Vagina (tissue), 2 donors: ENCODE measurements at regions not wholly inside any gene's neighbourhood (a gene's known extent, or its start where the extent isn't known, plus 50 kb on each side); places are given as distances from the start of the nearest gene placed in this dataset.

Experiments
- DNase-seq, 2 donors: peaks; one replicate each; pipeline ENCODE4 v3.0.0-alpha.2; 2017; ENCODE audit errors: extremely low spot score in 2 of 2
- H3K27ac ChIP-seq: fragments of 200-600 bp; sonication (generic); one replicate; pipeline ENCODE4 v1.5.1; 2019
- H3K27me3 ChIP-seq: fragments of 200-600 bp; sonication (generic); one replicate; pipeline ENCODE4 v1.5.1; 2019
- H3K36me3 ChIP-seq, 2 donors: fragments of 200-600 bp; sonication (generic); one replicate each; pipeline ENCODE4 v1.5.1; 2017 to 2019
- H3K4me1 ChIP-seq: fragments of 200-600 bp; sonication (generic); one replicate; pipeline ENCODE4 v1.5.1; 2019
- H3K4me3 ChIP-seq, 2 donors: fragments of 200-600 bp; sonication (generic); 1 replicate in 1 of 2; 2 replicates in 1 of 2; pipeline ENCODE4 v1.5.1; 2016 to 2019
- H3K9me3 ChIP-seq: fragments of 200-600 bp; sonication (generic); one replicate; pipeline ENCODE4 v1.5.1; 2019
- CTCF ChIP-seq, 3 experiments: fragments of 450-650 bp in 2 of 3; fragments of 200-600 bp in 1 of 3; sonication (generic) in 1 of 3; IDR thresholded peaks; one replicate each; pipeline ENCODE4 v1.5.1; 2017 to 2019; ENCODE audit warnings: antibody characterized with exemption in 3 of 3, mild to moderate bottlenecking in 2 of 3, moderate library complexity in 2 of 3
- POLR2A ChIP-seq, 2 donors: fragments of 450-650 bp; IDR thresholded peaks; one replicate each; pipeline ENCODE4 v1.6.1; 2017; ENCODE audit warnings: antibody characterized with exemption in 2 of 2, mild to moderate bottlenecking in 2 of 2, moderate library complexity in 2 of 2
- POLR2AphosphoS5 ChIP-seq, 2 donors: sonication (generic); formaldehyde crosslinking; IDR thresholded peaks; one replicate each; pipeline ENCODE4 v1.9.0; 2017; ENCODE audit warnings: antibody characterized with exemption in 2 of 2, mild to moderate bottlenecking in 2 of 2, low read depth in 1 of 2; ENCODE audit not compliant: insufficient read depth in 1 of 2
- intact Hi-C: fragments of 100-400 bp; cut with DNase I; formaldehyde crosslinking; loops from one replicate; pipeline ENCODE4 v1.15.1; 2023

- TF ChIP-seq POLR2A (IDR thresholded peaks at IDR 0.05), result no peak
- TF ChIP-seq CTCF (IDR thresholded peaks at IDR 0.05), result no peak
- TF ChIP-seq POLR2AphosphoS5 (IDR thresholded peaks at IDR 0.05; ENCODE audit: insufficient read depth in 1 of 2, low read depth in 1 of 2), result no peak
- H3K27ac ChIP-seq, result no peak overlapping the region
- H3K4me3 ChIP-seq, result no peak overlapping the region
- DNase-seq, result no peak
- H3K4me1 ChIP-seq, result no peaks in the 10 kb centered on the region
- H3K27me3 ChIP-seq, result no peaks in the 10 kb centered on the region
- H3K36me3 ChIP-seq, result no peaks in the 10 kb centered on the region
- intact Hi-C loops, result no loop called here
- no peaks in the 10 kb centered on the region for H3K9me3 ChIP-seq
Measured at GRCh38 chr5:136679233-136679632, 313.9 kb upstream of the TRPC7 start.

GRCh38 chr5:136677217-136677616 is 311.9 kb upstream of the TRPC7 start:
- Histone ChIP-seq H3K4me1 (no peaks in the 10 kb centered on the region), H3K4me3 (no peak overlapping the region), H3K27ac (no peak overlapping the region), H3K27me3 (no peaks in the 10 kb centered on the region), H3K36me3 (no peaks in the 10 kb centered on the region), H3K9me3 (no peaks in the 10 kb centered on the region)
- DNase-seq, result no peak
- TF ChIP-seq POLR2A (IDR thresholded peaks at IDR 0.05) (no peak), POLR2AphosphoS5 (IDR thresholded peaks at IDR 0.05; ENCODE audit: insufficient read depth in 1 of 2, low read depth in 1 of 2) (no peak), CTCF (IDR thresholded peaks at IDR 0.05) (no peak)
- intact Hi-C loops, result no loop called here

GRCh38 chr5:136676685-136677084 is 311.3 kb upstream of the TRPC7 start:
- no peak overlapping the region for H3K4me3 ChIP-seq
- TF ChIP-seq POLR2A (IDR thresholded peaks at IDR 0.05), result no peak
- TF ChIP-seq POLR2AphosphoS5 (IDR thresholded peaks at IDR 0.05; ENCODE audit: insufficient read depth in 1 of 2, low read depth in 1 of 2), result no peak
- TF ChIP-seq CTCF (IDR thresholded peaks at IDR 0.05), result no peak
- H3K4me1 ChIP-seq, result no peaks in the 10 kb centered on the region
- intact Hi-C loops, result no loop called here
- H3K27me3 ChIP-seq, result no peaks in the 10 kb centered on the region
- no peaks in the 10 kb centered on the region for H3K9me3 ChIP-seq
- no peak for DNase-seq
- no peaks in the 10 kb centered on the region for H3K36me3 ChIP-seq
- H3K27ac ChIP-seq, result no peak overlapping the region

- no peak overlapping the region for H3K27ac ChIP-seq
- no peaks in the 10 kb centered on the region for H3K9me3 ChIP-seq
- no peaks in the 10 kb centered on the region for H3K36me3 ChIP-seq
- no peaks in the 10 kb centered on the region for H3K27me3 ChIP-seq
- no peak overlapping the region for H3K4me3 ChIP-seq
- H3K4me1 ChIP-seq, result no peaks in the 10 kb centered on the region
- TF ChIP-seq POLR2A (IDR thresholded peaks at IDR 0.05) (no peak), POLR2AphosphoS5 (IDR thresholded peaks at IDR 0.05; ENCODE audit: insufficient read depth in 1 of 2, low read depth in 1 of 2) (no peak), CTCF (IDR thresholded peaks at IDR 0.05) (no peak)
- DNase-seq, result no peak
- intact Hi-C loops, result no loop called here
Measured at GRCh38 chr5:136675769-136676168, 310.4 kb upstream of the TRPC7 start.

- no peaks in the 10 kb centered on the region for H3K27me3 ChIP-seq
- H3K27ac ChIP-seq, result no peak overlapping the region
- intact Hi-C loops, result no loop called here
- H3K36me3 ChIP-seq, result no peaks in the 10 kb centered on the region
- no peak overlapping the region for H3K4me3 ChIP-seq
- H3K9me3 ChIP-seq, result no peaks in the 10 kb centered on the region
- DNase-seq, result no peak
- no peaks in the 10 kb centered on the region for H3K4me1 ChIP-seq
- TF ChIP-seq POLR2A (IDR thresholded peaks at IDR 0.05), result no peak
- no peak for TF ChIP-seq CTCF (IDR thresholded peaks at IDR 0.05)
- no peak for TF ChIP-seq POLR2AphosphoS5 (IDR thresholded peaks at IDR 0.05; ENCODE audit: insufficient read depth in 1 of 2, low read depth in 1 of 2)
Measured at GRCh38 chr5:136674178-136674577, 308.8 kb upstream of the TRPC7 start.
